ENCODE measurements at regions not wholly inside any gene's neighbourhood (a gene's known extent, or its start where the extent isn't known, plus 50 kb on each side); places are given as distances from the start of the nearest gene placed in this dataset.

- TF ChIP-seq SP1 (IDR thresholded peaks at IDR 0.05; ENCODE audit: low read depth) (no peak), CTCF (IDR thresholded peaks at IDR 0.05 in 2 of 3, conservative IDR thresholded peaks at IDR 0.05 in 1 of 3; ENCODE audit: borderline replicate concordance in 1 of 3, insufficient read depth in 1 of 3, low read depth in 2 of 3, low read length in 2 of 3) (no peak), REST (IDR thresholded peaks at IDR 0.05; ENCODE audit: low read depth) (no peak), CEBPB (IDR thresholded peaks at IDR 0.05; ENCODE audit: low read depth) (no peak)
- no peak for ATAC-seq
Measured at GRCh38 chr1:38701088-38701487, 158.5 kb downstream of the RRAGC start.

More at GRCh38 chr1:38701088-38701487, 158.5 kb downstream of the RRAGC start:
- no peak overlapping the region for H2AFZ ChIP-seq (ENCODE audit: low read depth, low read length, poor library complexity, severe bottlenecking)
- no peaks in the 10 kb centered on the region for H3K9me2 ChIP-seq (ENCODE audit: insufficient read depth)
- RAD21 ChIA-PET (ENCODE audit: low non-redundant PET in 1 of 2, low total read pairs in 2 of 2, uncharacterized antibody in 2 of 2, unreplicated experiment in 2 of 2) = no interaction called here
- H3K9me3 ChIP-seq (ENCODE audit: control insufficient read depth in 1 of 2, insufficient read depth in 1 of 2, low read depth in 1 of 2, low read length in 2 of 2) = 0 out of 4 replicates have a peak, but pooled peaks cover 0 to 5% of the 10 kb centered on the region in 2 experiments
- H3K79me2 ChIP-seq (ENCODE audit: insufficient read depth, low read length) = no peaks in the 10 kb centered on the region
- BruUV-seq (replicated peaks) = no TSS peak
- no peaks in the 10 kb centered on the region for H3K36me3 ChIP-seq (ENCODE audit: control insufficient read depth in 1 of 2, insufficient read depth in 2 of 2, low read length in 2 of 2)
- no peak overlapping the region for H3K9ac ChIP-seq (ENCODE audit: low read length)
- no peak overlapping the region for H3K4me3 ChIP-seq (replicated peaks in 1 of 2; ENCODE audit: low read depth in 1 of 2, low read length in 2 of 2)
- no peak overlapping the region for H3K27ac ChIP-seq (ENCODE audit: low read depth, low read length)
- no peak for DNase-seq (ENCODE audit: low read depth, low spot score)
- intact Hi-C loops (cut with micrococcal nuclease) = no loop called here
- POLR2A ChIA-PET = no interaction called here
- no peaks in the 10 kb centered on the region for H4K20me1 ChIP-seq (ENCODE audit: insufficient read depth)
- CTCF ChIA-PET = no interaction called here
- no peak overlapping the region for H3K4me2 ChIP-seq (ENCODE audit: low read length)
- H3K27me3 ChIP-seq (ENCODE audit: insufficient read depth, low read length) = peaks cover 33% of the 10 kb centered on the region
- H3K4me1 ChIP-seq (ENCODE audit: control insufficient read depth in 1 of 2, insufficient read depth in 2 of 2, low read length in 2 of 2) = no peaks in the 10 kb centered on the region
